GM19043 (cell line): ENCODE measurements at regions not wholly inside any gene's neighbourhood (a gene's known extent, or its start where the extent isn't known, plus 50 kb on each side); places are given as distances from the start of the nearest gene placed in this dataset.

Experiments used
- ATAC-seq: cut with Tn5 transposase; IDR thresholded peaks from one replicate; pipeline ENCODE4 v1.9.1; 2021; ENCODE audit warnings: low read depth; ENCODE audit not compliant: unreplicated experiment

DNA sequence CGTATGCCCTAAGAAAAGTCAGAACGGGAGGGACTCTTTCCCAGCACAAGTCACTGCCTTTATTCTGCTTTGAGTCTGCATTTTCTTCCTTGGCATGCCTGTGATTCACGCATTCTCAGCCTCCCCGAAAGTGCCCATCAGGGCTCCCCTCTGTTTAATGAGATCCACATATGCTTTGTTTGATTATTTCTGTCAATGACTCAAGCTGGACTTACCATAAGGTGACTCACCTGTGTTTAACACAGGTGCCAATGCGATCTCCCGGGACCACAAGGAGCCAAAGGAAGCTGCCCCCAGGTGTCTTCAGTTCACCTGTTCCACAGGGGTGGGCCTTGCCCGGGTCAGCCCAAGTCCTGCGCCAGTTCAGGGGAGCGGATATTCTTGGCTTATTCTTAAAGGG, 386.0 kb upstream of the SHH start:
- no peak for ATAC-seq

DNA sequence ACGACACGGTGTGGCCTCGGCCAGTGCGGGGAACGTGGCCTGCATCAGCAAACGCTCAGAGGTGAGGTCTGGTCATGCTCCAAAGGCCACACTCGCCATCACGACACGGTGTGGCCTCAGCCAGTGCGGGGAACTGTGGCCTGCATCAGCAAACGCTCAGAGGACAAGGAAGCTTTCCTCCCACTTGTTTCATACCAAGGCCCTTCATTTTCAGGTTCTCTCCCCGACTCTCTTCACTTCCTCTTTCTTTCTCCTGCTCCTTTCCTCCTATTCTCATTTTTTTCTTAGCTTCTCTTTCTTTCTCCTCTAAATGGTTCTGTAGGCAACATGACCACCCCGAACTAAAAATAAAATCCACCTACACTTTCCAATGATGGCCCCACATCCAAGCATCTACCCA, 384.4 kb upstream of the SHH start:
- ATAC-seq: no peak

DNA sequence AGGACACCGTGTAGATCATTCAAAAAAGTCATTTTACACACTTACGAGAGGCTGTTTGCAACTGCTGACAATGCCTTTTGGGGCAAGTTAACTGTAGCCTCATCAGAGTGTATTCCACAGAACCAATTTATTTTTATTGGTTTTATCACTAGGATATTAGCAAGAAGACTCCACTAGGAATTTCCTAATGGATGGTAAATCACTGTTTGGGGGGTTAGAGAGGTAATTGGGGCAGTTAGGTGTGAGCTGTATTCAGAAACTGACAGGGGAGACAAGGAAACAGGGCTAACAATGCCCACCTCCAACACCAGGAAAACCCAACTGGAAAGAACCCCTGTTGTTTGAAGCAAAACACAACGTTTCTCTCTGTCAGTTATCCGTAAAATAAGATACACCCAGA, 383.0 kb upstream of the SHH start:
- ATAC-seq: no peak

DNA sequence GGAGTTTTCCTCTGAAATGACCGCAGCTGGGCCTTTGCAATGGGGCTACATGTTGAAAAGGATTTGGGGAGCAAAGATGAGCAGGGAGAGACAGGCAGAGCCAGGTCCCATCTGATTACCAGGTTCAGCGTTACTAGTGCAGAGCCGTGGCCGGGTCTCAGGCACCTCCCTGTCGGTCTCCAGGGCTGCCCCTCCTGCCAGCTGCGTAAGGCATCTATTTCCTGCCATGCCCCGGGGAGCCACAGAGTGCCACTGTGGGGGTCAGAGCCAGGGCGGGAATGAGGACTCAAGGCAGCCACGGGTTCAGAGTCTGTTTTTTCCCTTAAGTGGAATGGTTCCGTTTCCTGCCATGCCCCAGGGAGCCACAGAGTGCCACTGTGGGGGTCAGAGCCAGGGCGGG, 382.6 kb upstream of the SHH start:
- ATAC-seq: no peak

- no peak for ATAC-seq
Observed at GRCh38 chr7:156192921-156193320, 380.7 kb upstream of the SHH start.

DNA sequence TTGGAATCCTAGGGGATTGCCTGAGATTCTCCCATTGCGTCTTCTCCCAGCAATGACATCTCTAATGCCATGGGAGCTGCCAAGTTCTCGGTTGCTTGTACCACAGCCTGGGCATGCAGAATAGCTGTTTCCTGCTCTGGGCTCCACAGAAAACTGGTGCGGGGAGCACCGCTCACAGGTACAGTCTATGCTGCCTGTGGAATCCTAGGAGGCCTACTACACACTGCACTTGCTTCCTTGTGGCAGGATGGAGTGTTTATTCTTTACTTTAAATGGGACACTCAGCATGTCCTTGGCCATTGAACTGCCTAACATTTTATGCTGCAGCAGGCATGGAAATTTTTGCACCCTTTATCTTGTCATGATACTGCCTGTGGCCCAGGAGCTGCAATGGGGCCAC, 378.8 kb upstream of the SHH start:
- no peak for ATAC-seq

GRCh38 chr7:156185076-156185475, 372.8 kb upstream of the SHH start:
- ATAC-seq: no peak

GRCh38 chr7:156184164-156184563, 371.9 kb upstream of the SHH start:
- ATAC-seq: no peak

DNA sequence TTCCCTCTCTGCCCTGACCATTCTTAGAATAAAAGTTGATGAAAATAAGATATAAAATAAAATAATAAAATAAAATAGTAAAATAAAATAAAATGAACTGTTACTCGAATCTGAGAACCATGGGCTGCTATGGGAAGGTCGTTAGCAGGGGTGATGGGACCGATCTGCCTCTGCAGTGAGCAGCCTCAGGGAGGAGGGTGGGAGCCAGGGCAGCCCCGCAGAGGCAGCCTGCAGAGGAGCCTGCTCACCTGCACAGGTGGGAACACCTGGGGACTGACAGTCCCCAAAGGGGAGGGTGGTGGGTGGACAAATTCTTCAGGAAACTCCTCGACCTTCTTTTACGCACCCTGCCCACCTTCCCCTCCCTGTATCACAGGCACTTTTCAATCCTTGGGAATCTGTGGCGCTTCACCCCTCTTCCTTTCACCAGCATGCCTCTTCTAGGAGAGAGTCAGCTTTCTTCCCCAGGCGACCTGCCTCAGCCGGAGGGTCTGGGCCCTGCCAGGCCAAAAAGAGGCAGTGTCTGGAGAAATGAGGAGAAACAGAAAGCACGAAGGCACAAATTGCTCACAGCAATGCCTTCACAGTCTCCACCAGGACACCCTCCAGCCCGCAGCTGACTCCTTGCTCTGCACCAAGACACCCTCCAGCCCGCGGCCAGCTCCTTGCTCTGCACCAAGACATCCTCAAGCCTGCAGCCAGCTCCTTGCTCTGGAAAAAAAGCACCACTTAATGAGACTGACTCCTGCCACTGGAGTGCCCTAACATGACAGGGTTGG, 368.4 kb upstream of the SHH start:
- ATAC-seq: no peak

GRCh38 chr7:156179872-156180390, 367.7 kb upstream of the SHH start:
- no peak for ATAC-seq

GRCh38 chr7:156178857-156179256, 366.6 kb upstream of the SHH start:
- ATAC-seq: no peak

- ATAC-seq: no peak
Observed at GRCh38 chr7:156178214-156178613, 366.0 kb upstream of the SHH start.

DNA sequence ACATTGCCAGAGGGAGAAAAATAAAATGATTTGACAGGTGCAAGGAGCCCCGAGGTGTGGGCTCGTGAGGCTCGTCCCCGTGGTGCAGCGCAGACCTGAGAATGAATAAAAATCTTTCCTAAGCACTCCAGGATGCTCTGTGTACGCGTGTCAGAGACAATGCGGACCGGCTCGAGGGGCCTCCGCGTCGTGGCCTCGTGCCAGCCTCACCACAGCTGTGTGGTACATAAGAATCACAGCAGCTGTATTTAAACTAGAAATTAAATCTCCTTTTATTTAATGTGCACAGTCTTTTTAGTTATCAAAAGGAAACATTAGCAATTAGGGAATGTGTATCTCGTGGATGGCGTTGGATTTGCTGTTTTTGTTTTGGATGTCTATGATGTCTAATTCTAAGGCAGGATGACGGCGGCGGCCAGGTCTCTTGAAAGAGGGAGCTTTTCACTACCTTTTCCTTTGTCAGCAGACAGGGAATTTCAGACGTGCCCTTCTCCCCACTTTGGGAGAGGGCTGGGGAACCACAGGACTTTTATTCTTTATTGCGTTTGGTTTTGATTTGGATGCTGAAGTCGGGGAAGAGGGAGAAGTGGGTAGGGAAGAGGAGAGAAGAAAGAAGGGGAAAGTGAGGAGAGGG, 365.3 kb upstream of the SHH start:
- no peak for ATAC-seq

DNA sequence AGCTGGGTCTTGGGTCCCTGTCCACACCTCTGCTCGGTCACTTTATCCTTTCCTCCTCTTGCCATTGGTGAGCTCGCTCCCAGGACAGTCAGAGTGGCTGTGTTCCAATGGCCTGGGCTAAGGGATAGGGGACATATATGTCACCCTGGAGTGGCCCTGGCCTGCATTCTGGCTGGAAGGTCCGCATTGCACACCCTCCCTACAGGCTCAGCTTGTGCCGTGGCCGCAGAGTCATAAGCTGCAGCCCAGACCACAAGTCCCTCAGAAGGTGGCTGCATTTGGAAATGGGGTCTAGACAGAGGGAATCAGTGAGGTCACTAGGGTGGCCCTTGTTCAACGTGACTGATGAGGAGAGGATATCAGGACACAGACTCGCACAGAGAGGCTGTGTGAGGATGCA, 363.8 kb upstream of the SHH start:
- no peak for ATAC-seq

DNA sequence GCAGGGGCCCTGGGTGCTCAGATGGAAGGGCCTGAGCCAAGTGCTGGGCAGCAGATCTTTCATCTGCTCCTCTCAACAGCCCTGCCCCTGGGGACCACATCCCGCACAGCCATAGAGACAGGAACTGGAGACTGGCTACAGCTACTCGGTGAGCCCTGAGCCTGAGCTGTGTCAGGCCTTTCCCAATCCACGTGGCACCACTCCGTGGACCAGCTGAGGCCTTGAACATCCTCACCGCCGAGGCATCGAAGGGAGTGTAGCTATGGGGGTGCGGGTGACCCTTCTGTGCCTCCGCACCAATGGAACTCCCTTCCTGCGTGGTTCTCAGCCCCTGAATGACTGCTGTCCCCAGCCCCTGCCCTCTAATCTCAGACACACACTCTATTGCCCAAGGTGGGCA, 362.7 kb upstream of the SHH start:
- no peak for ATAC-seq

GRCh38 chr7:156174428-156174827, 362.2 kb upstream of the SHH start:
- ATAC-seq: no peak

GRCh38 chr7:156173748-156174353, 361.6 kb upstream of the SHH start:
- ATAC-seq: no peak

- ATAC-seq: no peak
Observed at GRCh38 chr7:156173346-156173745, 361.1 kb upstream of the SHH start.

DNA sequence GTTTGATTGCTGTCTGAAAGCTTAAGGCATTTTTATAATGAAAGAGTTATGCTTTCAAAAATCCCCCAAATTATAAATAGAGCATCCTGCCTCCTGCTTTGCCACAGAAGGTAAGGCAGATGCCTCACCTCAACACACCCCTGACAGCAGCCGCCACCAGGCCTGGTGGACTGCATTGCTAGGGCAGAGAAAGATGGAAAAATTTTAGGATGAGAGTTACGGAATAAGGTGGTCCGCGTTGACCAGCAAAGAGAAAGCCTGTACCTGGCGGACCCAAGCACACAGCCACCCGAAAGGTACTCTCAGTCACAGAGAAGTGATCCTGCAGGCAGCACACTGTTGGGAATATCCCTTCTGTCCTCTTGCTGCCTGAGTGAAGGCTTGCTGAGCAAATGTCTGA, 360.4 kb upstream of the SHH start:
- ATAC-seq: no peak

- no peak for ATAC-seq
Observed at GRCh38 chr7:156169474-156170370, 357.5 kb upstream of the SHH start.

DNA sequence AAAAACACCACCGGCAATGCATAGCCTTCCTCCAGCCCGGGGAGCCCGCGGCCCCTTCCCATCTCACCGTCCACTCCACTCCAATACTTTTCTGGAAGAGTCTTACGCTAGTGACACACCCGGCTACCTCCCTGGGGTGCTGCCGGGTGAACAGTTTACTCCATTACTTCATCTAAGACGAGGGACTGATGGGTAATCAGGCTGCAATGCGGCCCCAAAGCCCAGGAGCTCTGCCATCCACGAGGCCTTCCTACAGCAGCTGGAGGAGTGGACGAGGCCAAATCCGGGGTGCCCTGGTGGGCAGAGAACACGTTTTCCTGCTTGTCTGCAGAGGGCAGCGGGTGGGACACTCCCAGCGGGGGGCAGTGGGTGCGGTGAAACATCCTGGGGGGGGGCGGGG, 356.2 kb upstream of the SHH start:
- ATAC-seq: no peak
